ENCODE measurements at regions not wholly inside any gene's neighbourhood (a gene's known extent, or its start where the extent isn't known, plus 50 kb on each side); places are given as distances from the start of the nearest gene placed in this dataset.

GRCh38 chr10:3712707-3713106 lies 72.3 kb downstream of the KLF6 start:
- Histone ChIP-seq H3K9me3 (ENCODE audit: low read length) (no peaks in the 10 kb centered on the region), H3K4me1 (ENCODE audit: insufficient read depth, low read length, severe bottlenecking) (no peaks in the 10 kb centered on the region), H3K27ac (ENCODE audit: low read depth, low read length, poor library complexity, severe bottlenecking) (no peak overlapping the region), H3K9ac (ENCODE audit: low read length) (no peak overlapping the region), H3K36me3 (ENCODE audit: insufficient read depth, low read length) (no peaks in the 10 kb centered on the region), H3F3A (ENCODE audit: insufficient read depth, low read length) (no peaks in the 10 kb centered on the region), H3K79me2 (ENCODE audit: insufficient read depth, low read length) (no peaks in the 10 kb centered on the region), H3K4me2 (ENCODE audit: low read length) (no peak overlapping the region), H3K4me3 (ENCODE audit: low read depth, low read length, poor library complexity, severe bottlenecking) (no peak overlapping the region), H4K20me1 (ENCODE audit: insufficient read depth, low read length) (no peaks in the 10 kb centered on the region), H2AFZ (ENCODE audit: low read length) (no peak overlapping the region), H3K9me2 (ENCODE audit: low read depth, low read length) (no peaks in the 10 kb centered on the region), H3K27me3 (ENCODE audit: insufficient read depth, low read length) (no peaks in the 10 kb centered on the region)
- TF ChIP-seq CTCF (IDR thresholded peaks at IDR 0.05; ENCODE audit: low read length) (no peak), EZH2 (IDR thresholded peaks at IDR 0.05; ENCODE audit: borderline replicate concordance, low read length) (no peak)

GRCh38 chr10:3711918-3712317 lies 73.1 kb downstream of the KLF6 start:
- no peaks in the 10 kb centered on the region for H3K9me3 ChIP-seq (ENCODE audit: low read length)
- TF ChIP-seq CTCF (IDR thresholded peaks at IDR 0.05; ENCODE audit: low read length) (no peak), EZH2 (IDR thresholded peaks at IDR 0.05; ENCODE audit: borderline replicate concordance, low read length) (no peak)

GRCh38 chr10:3710764-3711163 lies 74.2 kb downstream of the KLF6 start:
- Histone ChIP-seq H3K4me2 (ENCODE audit: low read length) (no peak overlapping the region), H3K27me3 (ENCODE audit: insufficient read depth, low read length) (no peaks in the 10 kb centered on the region), H3F3A (ENCODE audit: insufficient read depth, low read length) (no peaks in the 10 kb centered on the region), H3K9ac (ENCODE audit: low read length) (no peak overlapping the region), H3K9me3 (ENCODE audit: low read length) (no peaks in the 10 kb centered on the region), H3K4me3 (ENCODE audit: low read depth, low read length, poor library complexity, severe bottlenecking) (no peak overlapping the region), H3K9me2 (ENCODE audit: low read depth, low read length) (no peaks in the 10 kb centered on the region), H4K20me1 (ENCODE audit: insufficient read depth, low read length) (no peaks in the 10 kb centered on the region), H2AFZ (ENCODE audit: low read length) (no peak overlapping the region), H3K4me1 (ENCODE audit: insufficient read depth, low read length, severe bottlenecking) (no peaks in the 10 kb centered on the region), H3K27ac (ENCODE audit: low read depth, low read length, poor library complexity, severe bottlenecking) (no peak overlapping the region), H3K36me3 (ENCODE audit: insufficient read depth, low read length) (no peaks in the 10 kb centered on the region), H3K79me2 (ENCODE audit: insufficient read depth, low read length) (no peaks in the 10 kb centered on the region)
- no peak for TF ChIP-seq EZH2 (IDR thresholded peaks at IDR 0.05; ENCODE audit: borderline replicate concordance, low read length)
- no peak for TF ChIP-seq CTCF (IDR thresholded peaks at IDR 0.05; ENCODE audit: low read length)

More at GRCh38 chr10:3711918-3712317, 73.1 kb downstream of the KLF6 start:
- H3F3A ChIP-seq (ENCODE audit: insufficient read depth, low read length) = no peaks in the 10 kb centered on the region
- H3K9ac ChIP-seq (ENCODE audit: low read length) = no peak overlapping the region
- H3K79me2 ChIP-seq (ENCODE audit: insufficient read depth, low read length) = no peaks in the 10 kb centered on the region
- no peak overlapping the region for H2AFZ ChIP-seq (ENCODE audit: low read length)
- no peaks in the 10 kb centered on the region for H3K36me3 ChIP-seq (ENCODE audit: insufficient read depth, low read length)
- H4K20me1 ChIP-seq (ENCODE audit: insufficient read depth, low read length) = no peaks in the 10 kb centered on the region
- H3K27me3 ChIP-seq (ENCODE audit: insufficient read depth, low read length) = no peaks in the 10 kb centered on the region
- no peaks in the 10 kb centered on the region for H3K9me2 ChIP-seq (ENCODE audit: low read depth, low read length)
- H3K27ac ChIP-seq (ENCODE audit: low read depth, low read length, poor library complexity, severe bottlenecking) = no peak overlapping the region
- H3K4me1 ChIP-seq (ENCODE audit: insufficient read depth, low read length, severe bottlenecking) = no peaks in the 10 kb centered on the region
- no peak overlapping the region for H3K4me2 ChIP-seq (ENCODE audit: low read length)
- H3K4me3 ChIP-seq (ENCODE audit: low read depth, low read length, poor library complexity, severe bottlenecking) = no peak overlapping the region
